ENCODE measurements at regions not wholly inside any gene's neighbourhood (a gene's known extent, or its start where the extent isn't known, plus 50 kb on each side); places are given as distances from the start of the nearest gene placed in this dataset.
"Not testable (repeated sequence)": the region's sequence is repeated elsewhere in the genome, so short reads cannot be mapped to it uniquely, and the experiment has no call there.

GRCh38 chr2:194465641-194466040, 1191.4 kb upstream of the SLC39A10 start:
- DNase-seq = no peak

DNA sequence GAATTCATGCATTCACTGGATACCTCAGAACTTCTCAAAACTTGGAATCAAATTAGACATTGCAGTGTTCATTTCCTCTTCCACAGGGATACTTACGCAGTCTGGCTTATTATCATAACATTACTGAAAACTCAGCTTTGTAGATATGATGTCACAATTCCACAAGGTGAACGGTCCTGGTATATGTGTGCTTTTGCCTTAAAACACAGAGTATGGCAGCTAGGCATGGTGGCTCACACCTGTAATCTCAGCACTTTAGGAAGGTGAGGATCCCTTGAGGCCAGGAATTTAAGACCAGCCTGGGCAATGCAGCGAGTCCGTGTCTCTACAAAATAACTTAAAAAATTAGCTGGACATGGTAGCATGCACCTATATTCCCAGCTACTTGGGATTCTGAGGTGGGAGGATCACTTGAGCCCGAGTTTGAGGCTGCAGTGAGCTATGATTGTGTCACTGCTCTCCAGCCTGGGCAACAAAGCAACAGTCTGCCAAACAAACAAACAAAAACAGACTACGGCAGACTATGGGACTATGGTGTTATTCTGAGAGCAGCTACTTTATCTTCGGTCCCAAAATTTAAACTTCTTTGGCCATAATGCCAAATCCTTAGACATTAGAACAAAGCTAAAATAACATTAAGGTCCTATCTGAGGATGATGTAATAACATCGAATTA, 1191.9 kb upstream of the SLC39A10 start:
- DNase-seq = no peak

- not testable (repeated sequence) for DNase-seq
Observed at GRCh38 chr2:194462883-194463282, 1194.1 kb upstream of the SLC39A10 start.

DNA sequence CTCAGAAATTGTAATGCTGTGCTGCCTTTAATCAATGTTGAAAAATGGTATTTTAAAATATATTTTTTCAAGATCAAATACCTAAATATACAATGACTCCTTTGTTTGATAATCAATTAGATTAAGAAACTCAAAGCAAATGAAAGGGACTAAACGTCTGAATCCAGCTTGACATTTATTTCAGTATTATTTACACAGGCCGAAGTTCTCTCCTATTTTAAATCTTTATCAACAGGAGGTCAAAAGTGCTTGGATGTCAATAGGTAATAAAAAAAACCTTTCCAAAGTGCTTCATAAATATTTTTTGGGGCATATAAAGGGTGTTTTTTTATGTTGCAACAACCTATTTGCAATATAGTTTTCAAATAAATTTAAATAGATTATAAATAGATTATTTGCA, 1201.7 kb upstream of the SLC39A10 start:
- DNase-seq = no peak

- DNase-seq = no peak
Observed at GRCh38 chr2:194452504-194452903, 1204.5 kb upstream of the SLC39A10 start.

DNA sequence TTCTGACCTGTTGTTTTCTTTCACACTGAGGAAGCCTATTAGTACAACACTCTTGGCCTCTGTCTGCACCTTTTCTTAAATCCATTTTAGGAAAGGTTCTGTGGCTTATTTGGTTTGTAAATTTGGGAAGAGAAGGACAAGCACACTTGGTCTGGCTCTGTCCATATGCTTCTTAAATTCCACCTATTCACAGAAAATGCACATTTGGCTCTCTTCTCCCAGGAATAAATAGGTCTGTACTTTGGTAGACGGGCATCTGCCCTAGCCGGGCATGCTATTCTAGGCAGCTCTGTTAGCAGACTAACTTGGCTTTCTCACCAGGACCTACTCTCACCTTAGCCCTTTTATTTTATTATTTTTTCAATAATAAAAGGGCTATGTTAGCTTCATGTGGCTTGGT, 1211.8 kb upstream of the SLC39A10 start:
- no peak for DNase-seq

GRCh38 chr2:194443926-194444325, 1213.1 kb upstream of the SLC39A10 start:
- no peak for DNase-seq

DNA sequence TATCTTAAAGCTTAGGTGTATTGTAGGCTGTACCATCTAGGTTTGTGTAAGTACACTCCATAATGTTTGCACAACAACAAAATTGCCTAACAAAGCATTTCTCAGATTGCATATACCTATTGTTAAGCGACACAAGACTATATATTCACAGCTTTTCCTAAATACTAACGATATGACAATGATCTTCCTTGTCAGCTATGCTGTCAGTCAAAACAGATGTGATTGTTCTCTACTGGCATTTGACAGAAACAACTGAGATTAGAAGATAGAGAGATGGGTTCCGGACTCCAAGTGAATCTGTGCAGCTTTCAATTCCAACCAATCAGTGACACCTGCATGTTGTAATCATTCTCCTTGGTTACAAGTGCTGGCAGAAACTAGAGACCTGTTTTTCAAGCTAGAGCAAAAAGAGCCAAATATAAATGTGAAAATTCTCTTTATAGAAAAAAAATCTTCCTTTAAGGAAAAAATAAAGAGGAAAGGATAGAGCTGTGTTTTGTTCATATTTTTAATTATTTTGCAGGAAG, 1232.3 kb upstream of the SLC39A10 start:
- no peak for DNase-seq

DNA sequence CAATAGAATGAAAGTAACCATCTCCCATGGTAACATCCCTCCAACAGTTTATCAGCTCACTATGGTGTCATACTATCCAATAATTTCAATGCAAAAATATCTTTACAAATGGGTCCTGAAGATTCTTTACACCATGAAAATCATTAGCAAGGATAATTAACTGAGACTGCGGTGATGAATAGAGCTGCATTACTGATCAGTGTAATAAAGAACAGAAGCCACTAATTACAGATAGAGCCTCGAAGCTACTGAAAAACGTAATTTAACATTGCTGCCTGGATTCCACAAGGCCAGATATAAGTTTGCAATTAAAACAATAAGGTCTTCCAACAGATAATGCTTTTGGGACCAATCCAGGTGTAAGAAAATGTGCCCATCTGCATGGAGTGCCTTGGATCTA, 1245.8 kb upstream of the SLC39A10 start:
- DNase-seq = no peak

GRCh38 chr2:194395818-194396217, 1261.2 kb upstream of the SLC39A10 start:
- DNase-seq = no peak

GRCh38 chr2:194385376-194385775, 1271.7 kb upstream of the SLC39A10 start:
- no peak for DNase-seq

GRCh38 chr2:194383401-194383800, 1273.6 kb upstream of the SLC39A10 start:
- no peak for DNase-seq

DNA sequence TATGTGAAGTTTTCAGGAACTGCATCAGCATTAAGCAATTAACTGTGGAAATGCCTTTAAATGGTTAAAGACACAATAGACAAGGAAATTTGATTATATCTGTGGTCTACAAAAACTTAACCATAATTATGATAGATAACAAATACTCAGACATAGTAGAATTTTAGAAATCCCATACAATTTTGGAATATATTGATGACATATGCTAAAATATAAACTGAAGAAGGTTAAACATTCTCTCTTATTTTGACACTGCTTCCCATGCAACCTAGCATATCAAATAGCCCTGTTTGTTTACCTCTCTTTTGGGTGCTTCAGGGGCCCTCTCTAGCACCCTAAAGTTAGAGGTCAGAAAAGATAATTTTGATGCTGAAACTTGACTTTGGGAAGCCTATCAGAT, 1274.8 kb upstream of the SLC39A10 start:
- no peak for DNase-seq

- no peak for DNase-seq
Observed at GRCh38 chr2:194380011-194380410, 1277.0 kb upstream of the SLC39A10 start.

- DNase-seq = not testable (repeated sequence)
Observed at GRCh38 chr2:194367390-194367789, 1289.6 kb upstream of the SLC39A10 start.

- DNase-seq = no peak
Observed at GRCh38 chr2:194363878-194364277, 1293.1 kb upstream of the SLC39A10 start.

- DNase-seq = no peak
Observed at GRCh38 chr2:194363295-194363694, 1293.7 kb upstream of the SLC39A10 start.

DNA sequence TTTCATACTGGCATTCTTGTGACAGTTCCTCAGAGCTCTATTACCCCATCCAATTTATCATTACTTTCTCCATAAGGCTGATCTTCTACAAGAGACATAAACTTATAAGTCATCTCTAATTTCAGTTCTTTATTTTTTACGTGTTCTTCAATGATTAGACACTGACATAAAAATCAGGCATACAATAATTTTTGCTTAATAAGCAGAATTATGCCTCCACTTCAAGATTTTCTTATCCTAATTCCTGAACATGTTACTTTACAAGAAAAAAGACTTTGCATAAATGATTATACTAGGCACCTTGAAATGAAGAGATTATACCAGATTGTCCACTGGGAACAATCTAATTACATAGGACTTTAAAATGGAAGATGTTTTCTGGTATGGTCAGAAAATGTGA, 1304.5 kb upstream of the SLC39A10 start:
- no peak for DNase-seq

DNA sequence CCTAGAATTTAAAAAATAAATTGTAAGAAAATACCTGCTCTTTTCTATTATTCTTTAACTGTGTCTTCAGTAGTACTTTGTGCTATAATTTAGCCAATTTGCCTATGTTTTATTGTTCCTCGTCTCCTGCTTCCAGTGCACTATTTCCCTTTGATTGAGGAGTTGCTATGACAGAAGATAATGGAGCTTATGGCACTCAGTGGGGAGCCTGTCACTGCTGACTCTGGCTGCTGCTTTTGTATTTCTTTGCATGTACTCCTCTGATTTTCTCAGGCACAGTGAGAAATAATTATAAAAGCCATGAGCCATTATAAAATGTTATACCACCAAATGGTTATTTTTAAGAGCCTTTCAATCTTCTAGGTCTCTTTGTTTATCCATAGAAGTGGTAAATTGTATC, 1310.8 kb upstream of the SLC39A10 start:
- DNase-seq = no peak

GRCh38 chr2:194345347-194345746, 1311.7 kb upstream of the SLC39A10 start:
- no peak for DNase-seq

GRCh38 chr2:194343167-194343566, 1313.9 kb upstream of the SLC39A10 start:
- DNase-seq = no peak

- DNase-seq = no peak
Observed at GRCh38 chr2:194332799-194333490, 1324.1 kb upstream of the SLC39A10 start.

GRCh38 chr2:194328456-194328855, 1328.6 kb upstream of the SLC39A10 start:
- no peak for DNase-seq

GRCh38 chr2:194327196-194327888, 1329.7 kb upstream of the SLC39A10 start:
- no peak for DNase-seq
